ENCODE measurements at regions not wholly inside any gene's neighbourhood (a gene's known extent, or its start where the extent isn't known, plus 50 kb on each side); places are given as distances from the start of the nearest gene placed in this dataset.

- TF ChIP-seq POLR2AphosphoS5 (IDR thresholded peaks at IDR 0.05; ENCODE audit: low read depth, low read length) (no peak), REST (IDR thresholded peaks at IDR 0.05; ENCODE audit: insufficient read depth in 1 of 2, low read depth in 2 of 2, low read length in 2 of 2) (no peak), SIN3A (IDR thresholded peaks at IDR 0.05; ENCODE audit: borderline replicate concordance, insufficient read depth, low read length) (no peak), TAF1 (IDR thresholded peaks at IDR 0.05; ENCODE audit: borderline replicate concordance, insufficient read depth, low read length) (no peak)
Observed at GRCh38 chr18:77495079-77495478, 245.4 kb downstream of the GALR1 start.
